Stomach smooth muscle (tissue), 2 donors: ENCODE measurements at regions not wholly inside any gene's neighbourhood (a gene's known extent, or its start where the extent isn't known, plus 50 kb on each side); places are given as distances from the start of the nearest gene placed in this dataset.
"Not testable (repeated sequence)": the region's sequence is repeated elsewhere in the genome, so short reads cannot be mapped to it uniquely, and the experiment has no call there.

Experiments used
- H3K27ac ChIP-seq: one replicate; pipeline ENCODE4 v1.7.0; 2013; ENCODE audit warnings: mild to moderate bottlenecking, low read length, inconsistent platforms
- H3K27me3 ChIP-seq, 2 donors: one replicate each; pipeline ENCODE4 v1.7.0; 2013; ENCODE audit warnings: low read length in 2 of 2; ENCODE audit not compliant: insufficient read depth in 2 of 2, control insufficient read depth in 1 of 2
- H3K36me3 ChIP-seq, 2 donors: one replicate each; pipeline ENCODE4 v1.7.0; 2013; ENCODE audit warnings: low read length in 2 of 2; ENCODE audit not compliant: control insufficient read depth in 2 of 2, insufficient read depth in 2 of 2
- H3K4me1 ChIP-seq: one replicate; pipeline ENCODE4 v1.7.0; 2013; ENCODE audit warnings: low read length; ENCODE audit not compliant: control insufficient read depth, insufficient read depth
- H3K4me3 ChIP-seq, 2 donors: one replicate each; pipeline ENCODE4 v1.7.0; 2013; ENCODE audit warnings: low read length in 2 of 2
- H3K9ac ChIP-seq, 2 donors: one replicate each; pipeline ENCODE4 v1.7.0; 2013; ENCODE audit warnings: low read length in 2 of 2, mild to moderate bottlenecking in 1 of 2
- H3K9me3 ChIP-seq, 2 donors: one replicate each; pipeline ENCODE4 v1.7.0; 2013; ENCODE audit warnings: low read length in 2 of 2; ENCODE audit not compliant: control insufficient read depth in 2 of 2
- donor health status: healthy.
- donor health status: Pancreatic carcinoma.

- peaks cover 5% of the 10 kb centered on the region for H3K4me1 ChIP-seq
These were observed 361.9 kb downstream of the C16orf95 start for GRCh38 chr16:86955136-86955855.

GRCh38 chr16:86956437-86956836 lies 360.8 kb downstream of the C16orf95 start:
- Histone ChIP-seq H3K9ac (no peak overlapping the region), H3K4me3 (no peak overlapping the region), H3K4me1 (peaks cover 5% of the 10 kb centered on the region), H3K27ac (no peak overlapping the region), H3K27me3 (peaks cover 13 to 32% of the 10 kb centered on the region in 2 donors), H3K36me3 (no peaks in the 10 kb centered on the region), H3K9me3 (peaks cover 0 to 11% of the 10 kb centered on the region in 2 donors)

More at GRCh38 chr16:86955136-86955855, 361.9 kb downstream of the C16orf95 start:
- Histone ChIP-seq H3K36me3 (no peaks in the 10 kb centered on the region), H3K27ac (no peak overlapping the region), H3K9ac (no peak overlapping the region), H3K27me3 (peaks cover 13 to 21% of the 10 kb centered on the region in 2 donors), H3K9me3 (peaks cover 0 to 11% of the 10 kb centered on the region in 2 donors), H3K4me3 (no peak overlapping the region)

- H3K9ac ChIP-seq, H3K4me3 ChIP-seq, H3K27ac ChIP-seq, H3K36me3 ChIP-seq, H3K9me3 ChIP-seq, H3K4me1 ChIP-seq: not testable (repeated sequence)
- H3K27me3 ChIP-seq, result peaks cover 13 to 36% of the 10 kb centered on the region in 2 donors
These were observed 359.5 kb downstream of the C16orf95 start for GRCh38 chr16:86957662-86958198.

DNA sequence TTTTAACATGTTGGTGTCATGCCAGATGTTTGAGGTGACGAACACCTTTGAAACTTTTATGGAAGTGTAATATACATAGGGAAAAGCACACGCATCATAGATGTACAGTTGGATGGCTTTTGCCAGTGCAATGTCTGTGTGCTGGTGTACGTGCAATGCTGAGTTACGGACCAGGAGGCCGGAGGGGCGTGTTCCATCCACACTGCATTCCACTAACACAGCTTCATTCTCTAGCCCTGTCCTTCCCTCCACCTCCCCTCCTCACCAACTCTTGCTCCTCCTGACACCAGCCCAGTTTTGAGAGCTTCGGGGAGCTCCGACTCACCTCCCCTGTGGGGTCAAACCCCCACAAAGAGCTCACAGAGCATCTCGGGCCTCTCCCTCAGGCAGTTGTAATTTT lies 358.8 kb downstream of the C16orf95 start:
- peaks cover 5% of the 10 kb centered on the region for H3K4me1 ChIP-seq
- peaks cover 0 to 3% of the 10 kb centered on the region in 2 donors for H3K9me3 ChIP-seq
- no peak overlapping the region for H3K27ac ChIP-seq
- H3K4me3 ChIP-seq, result no peak overlapping the region
- no peaks in the 10 kb centered on the region for H3K36me3 ChIP-seq
- peaks cover 13 to 36% of the 10 kb centered on the region in 2 donors for H3K27me3 ChIP-seq
- no peak overlapping the region for H3K9ac ChIP-seq

DNA sequence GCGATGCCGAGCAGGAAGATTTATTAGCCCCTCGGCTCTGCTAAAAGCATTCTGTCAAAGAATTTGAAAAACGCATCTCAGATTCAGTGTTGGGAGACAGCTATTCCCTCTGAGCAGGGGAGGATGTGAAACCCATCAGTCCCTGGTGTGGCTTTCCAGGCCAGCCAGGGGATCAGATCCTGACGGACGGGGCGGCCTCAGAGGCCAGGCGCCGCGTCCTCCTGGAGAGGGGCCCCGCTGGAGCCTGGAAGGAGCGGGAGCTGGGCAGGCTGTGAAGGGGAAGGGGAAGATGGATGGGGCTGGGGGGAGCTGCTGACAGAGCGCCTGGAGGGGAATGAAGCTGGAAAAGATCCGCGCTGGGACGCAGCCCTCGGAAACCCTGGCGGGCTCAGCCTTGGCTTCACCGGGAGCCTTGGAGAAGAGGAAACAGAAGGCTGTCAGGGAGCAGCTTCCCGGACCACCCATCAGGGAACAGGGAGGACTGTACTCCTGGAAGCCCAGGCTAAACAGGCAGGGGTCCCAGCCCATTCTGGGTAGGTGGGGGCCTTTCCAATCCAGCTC lies 358.0 kb downstream of the C16orf95 start:
- Histone ChIP-seq H3K4me1 (peaks cover 5% of the 10 kb centered on the region), H3K9me3 (peaks cover 0 to 3% of the 10 kb centered on the region in 2 donors), H3K4me3 (no peak overlapping the region), H3K27ac (no peak overlapping the region), H3K9ac (no peak overlapping the region), H3K36me3 (no peaks in the 10 kb centered on the region), H3K27me3 (peaks cover 13 to 37% of the 10 kb centered on the region in 2 donors)

DNA sequence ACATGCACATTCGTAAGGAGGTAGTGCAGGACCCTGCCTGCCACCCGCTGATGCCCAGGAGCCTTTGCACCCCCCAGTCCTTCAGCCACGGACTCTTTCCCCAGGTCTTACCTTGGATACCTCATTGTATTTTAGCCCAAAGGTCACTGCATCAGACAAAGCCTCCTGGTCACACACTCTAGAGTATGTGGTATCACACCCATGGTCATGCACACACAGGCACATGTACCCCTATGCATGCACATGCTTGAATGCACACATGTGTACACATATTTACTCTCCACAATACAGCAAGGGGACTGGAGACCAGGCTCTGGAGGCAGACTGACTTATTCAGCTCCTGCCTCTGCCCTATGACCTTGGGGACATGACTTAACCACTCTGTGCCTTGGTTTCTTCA lies 357.5 kb downstream of the C16orf95 start:
- peaks cover 5% of the 10 kb centered on the region for H3K4me1 ChIP-seq
- peaks cover 0 to 3% of the 10 kb centered on the region in 2 donors for H3K9me3 ChIP-seq
- H3K27ac ChIP-seq, result no peak overlapping the region
- no peaks in the 10 kb centered on the region for H3K36me3 ChIP-seq
- H3K4me3 ChIP-seq, result no peak overlapping the region
- H3K9ac ChIP-seq, result no peak overlapping the region
- peaks cover 13 to 40% of the 10 kb centered on the region in 2 donors for H3K27me3 ChIP-seq

DNA sequence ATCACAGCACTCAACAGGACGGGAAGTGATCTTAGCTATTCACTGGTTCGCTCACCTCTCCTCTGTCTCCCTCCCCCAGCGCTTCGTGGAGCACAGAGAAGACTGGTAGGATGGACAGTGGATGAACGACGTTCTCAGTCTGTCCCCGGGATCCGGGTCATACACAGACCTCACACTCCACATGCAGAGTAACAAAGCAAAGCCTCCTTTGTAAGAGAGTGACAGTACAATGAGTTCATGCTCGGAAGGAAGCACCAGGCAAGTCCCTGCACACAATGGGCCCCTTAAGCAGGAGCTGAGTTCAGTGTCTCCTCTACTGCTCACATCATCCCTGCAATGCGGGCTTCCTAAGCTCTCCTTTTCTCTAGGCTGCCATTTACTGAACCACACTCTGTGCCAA lies 356.9 kb downstream of the C16orf95 start:
- peaks cover 13 to 40% of the 10 kb centered on the region in 2 donors for H3K27me3 ChIP-seq
- H3K4me1 ChIP-seq, result peaks cover 5% of the 10 kb centered on the region
- no peak overlapping the region for H3K4me3 ChIP-seq
- no peak overlapping the region for H3K27ac ChIP-seq
- H3K9me3 ChIP-seq, result peaks cover 0 to 3% of the 10 kb centered on the region in 2 donors
- H3K9ac ChIP-seq, result no peak overlapping the region
- H3K36me3 ChIP-seq, result no peaks in the 10 kb centered on the region

DNA sequence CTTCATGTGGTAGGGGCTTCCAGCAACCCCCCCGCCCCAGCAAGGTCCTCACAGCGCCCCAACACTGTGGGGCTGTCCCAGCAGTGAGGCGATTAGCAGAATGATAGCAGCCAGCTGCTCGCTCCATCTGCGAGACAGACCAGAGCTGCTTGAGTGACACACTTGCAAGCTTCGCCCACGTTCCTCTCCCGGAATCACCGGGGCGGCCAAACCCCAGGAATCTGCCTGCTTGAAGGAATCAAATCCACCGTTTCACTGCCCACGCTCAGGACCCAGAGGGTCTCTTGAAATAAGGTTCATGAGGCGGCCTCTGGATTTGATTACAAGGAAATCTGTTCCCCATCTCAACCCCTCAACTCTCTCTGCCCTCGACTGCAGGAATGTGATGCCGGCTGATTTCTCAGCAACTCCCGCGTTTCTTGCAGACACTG lies 356.0 kb downstream of the C16orf95 start:
- H3K27me3 ChIP-seq, result peaks cover 13 to 40% of the 10 kb centered on the region in 2 donors
- H3K27ac ChIP-seq, result no peak overlapping the region
- peaks cover 5% of the 10 kb centered on the region for H3K4me1 ChIP-seq
- H3K9me3 ChIP-seq, result no peaks in the 10 kb centered on the region
- no peak overlapping the region for H3K4me3 ChIP-seq
- H3K36me3 ChIP-seq, result no peaks in the 10 kb centered on the region
- no peak overlapping the region for H3K9ac ChIP-seq

DNA sequence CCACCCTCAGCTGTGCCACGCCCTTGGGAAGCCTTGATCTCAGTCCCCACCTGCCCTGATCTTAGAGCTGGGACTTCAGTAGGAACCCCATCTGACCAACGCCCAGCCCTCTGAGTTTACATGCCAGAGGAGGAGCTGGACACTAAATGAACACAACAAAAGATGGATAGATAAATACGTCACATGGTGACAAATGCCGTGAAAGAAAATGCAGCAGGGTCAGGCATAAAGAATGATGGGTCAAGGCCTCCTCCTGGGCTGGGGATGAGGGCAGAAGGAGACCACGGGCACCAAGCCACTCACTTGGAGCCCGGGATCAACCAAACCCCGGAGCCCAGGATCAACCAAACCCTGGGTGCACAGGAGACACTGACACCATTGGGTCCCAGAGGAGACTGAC lies 354.9 kb downstream of the C16orf95 start:
- Histone ChIP-seq H3K9ac (no peak overlapping the region), H3K4me3 (no peak overlapping the region), H3K27ac (no peak overlapping the region), H3K4me1 (peaks cover 5% of the 10 kb centered on the region), H3K27me3 (peaks cover 11 to 38% of the 10 kb centered on the region in 2 donors), H3K9me3 (no peaks in the 10 kb centered on the region), H3K36me3 (no peaks in the 10 kb centered on the region)

DNA sequence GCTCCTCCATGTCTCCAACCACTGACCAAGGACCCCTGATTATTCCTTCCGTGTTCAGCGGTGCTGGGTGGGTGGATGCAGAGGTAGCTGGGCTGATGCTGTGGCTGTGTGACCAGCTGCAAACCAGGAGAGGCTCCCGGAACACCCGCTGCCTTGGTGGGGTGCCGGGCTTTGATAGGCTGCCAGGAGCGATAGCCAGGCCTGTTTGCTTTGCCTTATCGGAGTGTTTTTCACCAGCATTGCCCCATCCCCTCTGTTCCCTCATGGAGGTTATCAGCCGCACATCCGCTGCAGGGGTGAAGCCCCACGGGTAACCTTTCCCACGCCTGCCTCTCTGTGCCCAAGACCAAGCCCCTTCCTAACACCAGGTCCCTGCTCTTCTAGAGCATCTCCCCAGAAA lies 354.3 kb downstream of the C16orf95 start:
- no peak overlapping the region for H3K27ac ChIP-seq

More for the DNA sequence above, 354.3 kb downstream of the C16orf95 start:
- Histone ChIP-seq H3K4me3 (no peak overlapping the region), H3K4me1 (peaks cover 5% of the 10 kb centered on the region), H3K9ac (no peak overlapping the region), H3K9me3 (no peaks in the 10 kb centered on the region), H3K36me3 (no peaks in the 10 kb centered on the region), H3K27me3 (peaks cover 5 to 36% of the 10 kb centered on the region in 2 donors)
